ENCODE measurements at regions not wholly inside any gene's neighbourhood (a gene's known extent, or its start where the extent isn't known, plus 50 kb on each side); places are given as distances from the start of the nearest gene placed in this dataset.

DNA sequence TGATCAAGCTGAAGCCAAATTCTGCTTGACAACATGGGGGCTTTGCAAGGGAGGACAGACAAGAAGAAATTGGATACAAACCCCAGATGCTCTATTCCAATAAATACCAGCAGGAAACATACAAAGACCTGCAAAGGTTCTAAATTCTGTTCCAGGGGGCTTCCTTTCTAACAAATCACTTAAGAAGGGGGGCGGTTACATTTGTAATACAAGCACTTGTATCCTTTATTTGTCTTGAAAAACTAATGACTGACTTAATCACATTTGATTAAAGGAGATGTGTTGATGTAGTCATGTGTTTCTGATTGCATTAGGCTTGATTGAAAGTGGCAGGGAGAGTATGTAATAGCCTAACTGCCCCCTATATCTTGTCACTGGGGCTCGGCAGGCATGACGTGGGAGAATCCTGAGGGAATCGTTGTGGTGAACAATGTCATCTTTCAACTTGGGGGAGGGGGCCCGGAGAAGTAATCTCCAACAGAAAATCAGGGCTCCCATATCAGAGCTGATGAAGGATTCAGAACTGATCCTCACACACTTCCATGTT is 361.7 kb downstream of the INSC start:
- TF ChIP-seq, protein P1, sequence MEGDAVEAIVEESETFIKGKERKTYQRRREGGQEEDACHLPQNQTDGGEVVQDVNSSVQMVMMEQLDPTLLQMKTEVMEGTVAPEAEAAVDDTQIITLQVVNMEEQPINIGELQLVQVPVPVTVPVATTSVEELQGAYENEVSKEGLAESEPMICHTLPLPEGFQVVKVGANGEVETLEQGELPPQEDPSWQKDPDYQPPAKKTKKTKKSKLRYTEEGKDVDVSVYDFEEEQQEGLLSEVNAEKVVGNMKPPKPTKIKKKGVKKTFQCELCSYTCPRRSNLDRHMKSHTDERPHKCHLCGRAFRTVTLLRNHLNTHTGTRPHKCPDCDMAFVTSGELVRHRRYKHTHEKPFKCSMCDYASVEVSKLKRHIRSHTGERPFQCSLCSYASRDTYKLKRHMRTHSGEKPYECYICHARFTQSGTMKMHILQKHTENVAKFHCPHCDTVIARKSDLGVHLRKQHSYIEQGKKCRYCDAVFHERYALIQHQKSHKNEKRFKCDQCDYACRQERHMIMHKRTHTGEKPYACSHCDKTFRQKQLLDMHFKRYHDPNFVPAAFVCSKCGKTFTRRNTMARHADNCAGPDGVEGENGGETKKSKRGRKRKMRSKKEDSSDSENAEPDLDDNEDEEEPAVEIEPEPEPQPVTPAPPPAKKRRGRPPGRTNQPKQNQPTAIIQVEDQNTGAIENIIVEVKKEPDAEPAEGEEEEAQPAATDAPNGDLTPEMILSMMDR (conservative IDR thresholded peaks at IDR 0.05; ENCODE audit: low read depth, low read length): no peak
- TF ChIP-seq EZH2 (IDR thresholded peaks at IDR 0.05; ENCODE audit: borderline replicate concordance, low read depth, low read length, poor library complexity, severe bottlenecking): no peak
